NOMO-1 treated with DMSO at 0.1 percent for 48 hours (cell line): ENCODE measurements at regions not wholly inside any gene's neighbourhood (a gene's known extent, or its start where the extent isn't known, plus 50 kb on each side); places are given as distances from the start of the nearest gene placed in this dataset.

Source experiments
- DNase-seq: peaks from one replicate; lab custom pipeline; 2025; ENCODE audit not compliant: unreplicated experiment; lab: John Stamatoyannopoulos, UW

DNA sequence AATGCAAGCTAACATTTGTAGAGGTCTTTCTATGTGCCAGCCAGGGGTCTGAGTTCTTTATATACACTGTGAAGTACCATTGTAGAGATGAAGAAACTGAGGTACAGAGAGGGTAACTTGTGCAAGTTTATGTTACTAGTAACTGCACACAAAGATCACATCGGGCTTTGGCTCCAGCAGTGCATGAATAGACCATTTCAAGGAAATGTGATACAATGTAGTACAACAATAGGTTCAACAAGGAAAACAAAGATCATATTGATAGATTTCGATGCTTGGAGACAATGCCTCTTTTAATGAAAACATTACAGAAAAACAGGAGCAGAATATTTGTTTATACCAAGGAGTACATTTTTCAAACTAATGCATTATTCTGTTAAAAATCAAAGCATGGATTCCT, 115.3 kb downstream of the POLR2M start:
- DNase-seq = no peak

GRCh38 chr15:57823325-57823882, 116.9 kb downstream of the POLR2M start:
- DNase-seq = no peak

DNA sequence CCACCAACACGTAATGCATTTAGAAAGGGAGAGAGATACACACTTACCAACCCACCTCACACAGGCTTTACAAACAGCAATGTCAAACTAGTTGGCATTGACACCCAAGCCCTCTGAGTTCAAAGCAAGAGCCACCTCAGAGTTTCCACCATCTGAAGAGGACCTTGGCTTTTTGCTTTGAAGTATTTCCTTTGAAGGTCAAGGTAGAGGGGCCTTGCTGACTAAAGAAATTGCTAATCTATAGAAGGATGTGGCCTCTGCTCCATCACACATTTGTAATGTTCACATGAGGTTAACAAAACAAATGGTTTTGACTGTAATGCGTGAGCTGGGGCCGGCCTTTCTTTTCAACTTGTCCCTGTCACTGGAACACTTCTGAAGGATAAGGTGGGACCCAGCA, 117.7 kb downstream of the POLR2M start:
- DNase-seq = no peak

DNA sequence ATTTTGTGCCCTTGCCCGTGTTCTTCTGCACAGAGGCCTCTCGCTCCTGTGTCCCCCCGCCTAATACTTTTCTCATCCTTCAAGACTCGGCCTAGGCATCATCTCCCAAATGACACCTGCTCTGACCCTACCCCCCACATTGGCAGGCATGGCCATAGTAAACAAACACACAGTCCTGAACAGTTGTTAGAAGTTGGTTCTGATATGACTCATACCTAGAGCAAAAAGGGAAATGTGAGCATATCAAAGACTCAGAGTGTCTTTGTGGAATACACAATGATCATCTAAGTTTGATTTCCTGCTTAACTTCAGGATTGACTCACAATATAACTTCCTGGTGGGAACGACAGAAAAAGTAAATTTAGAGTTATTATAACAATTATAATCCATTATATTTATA, 120.5 kb downstream of the POLR2M start:
- no peak for DNase-seq

DNA sequence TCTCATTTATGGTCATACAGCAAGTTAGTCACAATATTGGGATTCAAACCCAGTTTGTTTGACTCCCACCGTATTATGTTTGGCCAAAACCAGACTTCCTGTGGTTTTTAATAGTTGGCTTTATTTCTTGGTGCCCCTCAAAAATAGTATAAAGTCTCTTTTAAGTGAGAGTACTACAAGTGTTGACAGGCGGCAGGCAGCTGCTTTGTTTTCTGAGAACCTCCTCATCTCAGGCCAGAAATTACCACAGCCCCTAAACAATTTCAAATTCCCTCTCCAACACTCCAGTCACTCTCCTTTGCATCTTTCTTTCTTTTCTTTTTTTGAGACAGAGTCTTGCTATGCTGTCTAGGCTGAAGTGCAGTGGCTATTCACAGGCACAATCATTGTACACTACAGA, 121.5 kb downstream of the POLR2M start:
- DNase-seq = no peak

GRCh38 chr15:57832183-57832582, 125.7 kb downstream of the POLR2M start:
- no peak for DNase-seq

DNA sequence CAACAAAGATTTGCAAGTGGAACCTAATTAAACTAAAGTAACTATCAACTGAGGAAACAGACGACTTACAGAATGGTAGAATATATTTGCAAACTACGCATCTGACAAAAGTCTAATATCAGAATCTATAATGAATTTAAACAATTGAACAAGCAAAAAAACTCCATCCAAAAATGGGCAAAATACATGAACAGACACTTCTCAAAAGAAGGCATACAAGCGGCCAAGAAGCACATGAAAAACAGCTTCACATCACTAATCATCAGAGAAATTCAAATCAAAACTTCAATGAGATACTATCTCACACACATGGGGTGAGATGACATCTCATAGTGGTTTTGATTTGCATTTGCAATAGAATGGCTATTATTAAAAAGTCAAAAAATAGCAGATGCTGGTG, 128.6 kb downstream of the POLR2M start:
- DNase-seq = no peak

- no peak for DNase-seq
These were observed 142.8 kb downstream of the POLR2M start for GRCh38 chr15:57849317-57849716.

GRCh38 chr15:57854531-57854930, 148.0 kb downstream of the POLR2M start:
- DNase-seq = no peak

DNA sequence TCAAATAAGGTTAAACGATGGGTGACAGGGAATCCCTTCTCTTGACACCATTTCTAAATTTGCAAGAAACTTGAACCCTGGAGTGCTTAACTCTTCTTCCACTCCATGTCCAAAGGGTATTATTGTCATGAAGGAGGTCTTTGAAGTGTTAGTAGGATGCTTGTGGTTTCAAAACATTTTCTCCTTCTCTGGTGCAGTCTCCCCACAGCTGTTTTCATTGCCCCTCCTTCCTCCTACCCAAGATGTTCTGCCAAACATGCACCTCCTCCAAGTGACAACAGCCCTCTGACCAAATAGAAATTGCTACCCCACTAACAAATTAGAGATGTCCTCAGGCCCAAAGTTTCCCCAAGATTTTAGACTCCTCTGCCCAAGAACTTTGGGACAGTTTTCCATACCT, 151.4 kb downstream of the POLR2M start:
- DNase-seq = no peak

DNA sequence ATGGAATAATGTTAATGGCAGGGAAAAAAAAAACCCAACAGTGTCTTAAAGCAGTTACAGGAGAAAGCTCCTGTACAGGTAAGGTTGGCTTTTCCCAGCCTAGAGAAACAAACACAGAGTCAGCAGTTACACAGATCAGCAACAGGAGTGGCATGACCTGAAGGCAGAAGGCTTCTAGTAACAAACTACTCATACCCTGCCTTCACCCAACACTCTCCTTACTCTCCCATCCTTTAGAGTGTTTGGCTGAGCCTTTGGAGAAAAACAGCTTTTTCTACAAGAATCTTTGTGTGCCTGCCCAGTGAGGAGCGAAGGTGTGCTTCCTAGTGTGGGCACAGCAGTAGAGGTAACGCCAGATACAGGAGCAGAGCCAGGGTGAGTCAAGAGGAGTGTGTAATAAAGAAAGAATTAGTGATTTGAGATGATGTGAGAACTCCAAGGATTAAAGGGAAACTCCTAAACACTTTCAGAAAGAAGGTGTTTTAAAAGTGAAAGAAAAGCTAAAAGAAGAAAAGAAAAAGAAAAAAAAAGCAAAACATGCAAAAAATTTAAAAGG, 152.7 kb downstream of the POLR2M start:
- DNase-seq = no peak

DNA sequence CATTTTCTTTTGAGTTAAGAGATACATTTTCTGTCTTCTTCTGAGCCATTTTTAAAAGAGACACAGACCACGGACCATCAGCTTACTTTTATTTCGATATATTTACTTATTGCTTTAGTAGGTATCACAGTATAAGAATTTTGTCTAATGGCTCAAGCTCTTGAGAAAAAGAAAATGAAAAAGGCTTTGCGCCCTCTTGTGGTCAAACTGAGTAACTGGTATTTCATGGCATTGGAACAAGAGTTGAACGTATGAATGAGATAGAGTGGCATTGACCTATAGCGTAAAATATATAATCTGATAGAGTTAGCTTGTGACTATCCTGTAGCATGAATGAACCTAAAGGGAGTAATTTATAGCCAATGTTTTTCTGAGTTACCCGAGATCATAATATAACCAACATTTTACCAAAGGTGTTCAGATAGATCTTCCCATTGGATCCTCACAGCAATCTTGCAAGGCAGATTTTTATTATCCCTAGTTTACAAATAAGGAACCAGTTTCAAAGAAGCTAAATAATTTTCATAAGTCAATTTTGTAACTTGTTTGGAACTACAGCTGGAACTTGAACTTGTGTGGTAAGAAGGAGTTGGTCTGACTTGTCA, 154.6 kb downstream of the POLR2M start:
- DNase-seq = peak; percentile 52

DNA sequence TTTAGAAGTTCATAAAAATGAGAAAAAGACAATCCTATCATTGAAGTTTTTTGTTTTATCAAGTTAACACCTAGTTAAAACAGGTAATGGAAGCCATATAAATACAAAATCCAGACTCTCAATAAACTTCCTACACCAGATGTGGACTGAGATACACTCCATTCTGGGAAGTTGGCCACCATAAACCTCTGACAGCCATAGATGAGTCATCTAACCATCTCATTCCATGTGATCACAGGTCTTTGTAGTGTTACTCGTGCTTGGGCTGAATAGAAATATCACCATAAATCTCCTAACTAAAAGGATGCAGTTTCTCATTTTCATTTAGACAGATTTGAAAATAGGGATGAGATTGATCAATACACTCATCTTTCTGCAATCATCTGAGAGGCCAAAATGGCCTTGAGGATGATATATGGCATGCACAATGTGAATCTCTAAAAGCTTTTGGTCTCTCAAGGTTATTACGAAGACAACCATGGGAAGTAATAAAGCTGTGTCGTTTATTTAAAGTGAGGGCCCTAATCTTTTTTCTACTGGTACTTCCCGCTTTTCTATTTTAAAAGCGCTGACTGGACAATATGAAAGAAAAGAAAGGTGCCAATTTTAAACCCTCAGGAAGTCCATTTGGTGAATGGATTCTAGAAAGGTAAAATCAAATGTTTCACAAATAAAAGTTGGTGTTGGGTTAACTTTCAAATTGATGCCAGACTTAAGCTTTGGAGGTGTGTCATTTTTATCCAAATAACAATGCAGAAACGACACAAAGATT, 155.5 kb downstream of the POLR2M start:
- no peak for DNase-seq

GRCh38 chr15:57862761-57863160, 156.2 kb downstream of the POLR2M start:
- no peak for DNase-seq

GRCh38 chr15:57865294-57865693, 158.8 kb downstream of the POLR2M start:
- DNase-seq = no peak

- DNase-seq = peak; percentile 22
These were observed 159.7 kb downstream of the POLR2M start for GRCh38 chr15:57866149-57866736.

- DNase-seq = no peak
These were observed 161.7 kb downstream of the POLR2M start for GRCh38 chr15:57867970-57868798.

DNA sequence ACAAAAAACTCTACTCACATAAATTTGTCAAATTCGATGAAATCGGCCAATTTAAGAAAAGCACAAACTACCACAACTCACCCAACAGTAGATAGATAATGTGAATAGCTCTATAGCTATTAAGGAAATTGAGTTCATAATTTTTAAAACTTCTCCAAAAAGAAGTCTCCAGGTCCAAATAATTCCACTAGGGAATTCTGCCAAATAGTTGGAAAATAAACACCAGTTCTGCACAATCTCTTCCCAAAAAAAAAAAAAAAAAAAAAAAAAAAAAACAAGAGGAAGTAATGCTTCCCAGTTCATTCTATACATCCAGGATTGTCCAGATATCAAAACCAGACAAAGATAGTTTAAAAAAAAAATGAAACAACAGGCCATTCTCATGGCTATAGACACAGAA, 164.2 kb downstream of the POLR2M start:
- no peak for DNase-seq

DNA sequence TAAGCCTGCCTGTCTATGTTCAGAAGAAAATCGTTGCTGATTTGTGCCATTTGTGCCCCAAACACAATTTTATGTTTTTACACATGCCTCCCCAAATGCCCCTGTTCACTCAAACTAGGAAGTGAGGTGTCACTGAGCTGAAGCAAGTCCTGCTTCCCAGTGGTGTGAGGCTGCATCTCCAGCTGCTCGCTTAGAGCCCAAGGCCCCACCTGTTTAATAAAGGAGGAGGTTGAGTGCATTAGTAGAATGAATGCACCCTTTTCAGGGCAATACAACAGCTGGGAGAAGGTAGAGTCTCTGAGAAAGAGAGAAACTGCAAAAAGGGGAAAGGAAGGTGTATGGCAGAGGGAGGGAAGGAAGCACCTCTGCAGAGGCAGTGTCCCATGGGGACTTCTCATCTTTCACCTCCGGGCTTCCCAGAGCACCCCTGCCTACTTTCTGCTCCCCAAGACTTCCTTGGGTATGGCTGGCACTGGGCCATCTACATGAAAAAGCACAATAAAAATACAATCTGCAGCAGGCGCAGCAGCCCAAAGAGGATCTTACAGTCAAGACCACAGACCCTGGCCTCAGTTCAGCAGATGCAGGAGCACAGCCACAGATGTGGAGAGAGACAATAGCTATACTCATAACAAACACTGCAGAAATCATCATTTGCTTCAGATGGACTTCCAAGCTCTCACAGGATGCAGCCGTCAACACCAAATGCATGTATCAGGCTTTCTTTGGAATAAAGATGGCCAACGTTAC, 165.9 kb downstream of the POLR2M start:
- no peak for DNase-seq

GRCh38 chr15:57873564-57874209, 167.2 kb downstream of the POLR2M start:
- DNase-seq = no peak
